AG04450 (cell line): ENCODE measurements at regions not wholly inside any gene's neighbourhood (a gene's known extent, or its start where the extent isn't known, plus 50 kb on each side); places are given as distances from the start of the nearest gene placed in this dataset.

ENCODE experiments used
- CTCF ChIA-PET: fragments of 300-600, 350-600 bp; formaldehyde crosslinking; extraction: SDS; loops from one replicate; lab custom pipeline; 2022; ENCODE audit warnings: antibody characterized with exemption, inconsistent platforms; lab: Charles Lee
- POLR2A ChIA-PET: fragments of 350-600 bp; formaldehyde crosslinking; extraction: SDS; loops from one replicate; lab custom pipeline; 2021; ENCODE audit warnings: antibody characterized with exemption, inconsistent platforms; lab: Yijun Ruan, JAX
- DNase-seq: peaks from one replicate; pipeline ENCODE4 v3.0.0-alpha.2; 2011; ENCODE audit warnings: low read depth, low spot score
- H3K27ac ChIP-seq: one replicate; pipeline ENCODE4 v1.5.1; 2012; ENCODE audit warnings: low read depth, low read length, control low read depth
- H3K27me3 ChIP-seq: one replicate; pipeline ENCODE4 v1.6.0; 2012; ENCODE audit warnings: low read length; ENCODE audit not compliant: control insufficient read depth, insufficient read depth
- H3K4me3 ChIP-seq: 2 replicates; pipeline ENCODE4 v1.5.1; 2011; ENCODE audit warnings: mild to moderate bottlenecking, low read depth, low read length, control low read depth
- H3K9me3 ChIP-seq: 2 replicates; pipeline ENCODE4 v1.5.1; 2012; ENCODE audit warnings: low read length; ENCODE audit not compliant: control insufficient read depth, insufficient read depth
- CTCF ChIP-seq: IDR thresholded peaks from 2 replicates; pipeline ENCODE4 v1.5.1; 2011; ENCODE audit warnings: low read depth, low read length, control low read depth, inconsistent platforms

GRCh38 chr1:199931666-199932377 lies 95.7 kb upstream of the NR5A2 start:
- Histone ChIP-seq H3K9me3 (no peaks in the 10 kb centered on the region), H3K27me3 (peaks cover 3% of the 10 kb centered on the region), H3K4me3 (peak overlapping the region; percentile 20; the same call in 1 of the 2 replicates), H3K27ac (no peak overlapping the region)
- ChIA-PET CTCF (no interaction called here), POLR2A (no interaction called here)
- no peak for TF ChIP-seq CTCF
- DNase-seq = no peak

- POLR2A ChIA-PET = no interaction called here
- no peaks in the 10 kb centered on the region for H3K9me3 ChIP-seq
- no peak overlapping the region for H3K27ac ChIP-seq
- CTCF ChIA-PET = no interaction called here
- peaks cover 4% of the 10 kb centered on the region for H3K27me3 ChIP-seq
- H3K4me3 ChIP-seq = no peak overlapping the region
- no peak for TF ChIP-seq CTCF
- no peak for DNase-seq
Measured at GRCh38 chr1:199932462-199932861, 95.0 kb upstream of the NR5A2 start.

- peaks cover 10% of the 10 kb centered on the region for H3K27me3 ChIP-seq
- CTCF ChIA-PET = no interaction called here
- DNase-seq = no peak
- no peak for TF ChIP-seq CTCF
- POLR2A ChIA-PET = no interaction called here
- no peak overlapping the region for H3K27ac ChIP-seq
- no peaks in the 10 kb centered on the region for H3K9me3 ChIP-seq
- H3K4me3 ChIP-seq = no peak overlapping the region
Measured at GRCh38 chr1:199936441-199936840, 91.1 kb upstream of the NR5A2 start.

- POLR2A ChIA-PET = no interaction called here
- CTCF ChIA-PET = no interaction called here
- Histone ChIP-seq H3K9me3 (no peaks in the 10 kb centered on the region), H3K27me3 (peaks cover 10% of the 10 kb centered on the region), H3K27ac (no peak overlapping the region), H3K4me3 (no peak overlapping the region)
- no peak for DNase-seq
- no peak for TF ChIP-seq CTCF
Measured at GRCh38 chr1:199937161-199937560, 90.3 kb upstream of the NR5A2 start.

GRCh38 chr1:199937661-199938060 lies 89.8 kb upstream of the NR5A2 start:
- TF ChIP-seq CTCF = no peak
- CTCF ChIA-PET = no interaction called here
- POLR2A ChIA-PET = no interaction called here
- Histone ChIP-seq H3K27ac (no peak overlapping the region), H3K4me3 (no peak overlapping the region), H3K9me3 (no peaks in the 10 kb centered on the region), H3K27me3 (peaks cover 10% of the 10 kb centered on the region)
- DNase-seq = no peak
